ENCODE measurements at regions not wholly inside any gene's neighbourhood (a gene's known extent, or its start where the extent isn't known, plus 50 kb on each side); places are given as distances from the start of the nearest gene placed in this dataset.

DNA sequence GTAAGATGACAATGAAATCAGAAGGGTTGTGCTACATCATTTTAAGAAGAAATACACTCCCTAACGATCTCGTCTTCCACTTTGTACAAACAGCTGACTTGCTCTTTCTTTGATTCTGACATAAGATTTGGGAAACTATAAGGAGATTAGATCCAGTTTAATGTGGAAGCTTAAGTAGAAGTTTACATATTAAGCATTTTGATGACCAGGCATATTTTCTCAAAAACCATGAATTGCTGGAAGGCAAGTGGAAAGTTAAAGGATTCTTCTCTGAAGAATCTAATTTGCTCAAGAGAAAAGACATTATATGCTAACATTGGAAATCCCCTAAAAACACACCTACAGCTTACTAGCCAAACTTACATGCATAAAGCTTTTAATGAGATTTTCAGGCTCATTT is 531.9 kb upstream of the PTPRD start:
- TF ChIP-seq EZH2phosphoT487 (IDR thresholded peaks at IDR 0.05; ENCODE audit: borderline replicate concordance, low read length) (no peak), EZH2 (IDR thresholded peaks at IDR 0.05; ENCODE audit: low read length, unreplicated experiment) (no peak)
